Glomerular visceral epithelial cell (primary cell): ENCODE measurements at regions not wholly inside any gene's neighbourhood (a gene's known extent, or its start where the extent isn't known, plus 50 kb on each side); places are given as distances from the start of the nearest gene placed in this dataset.
"Not testable (repeated sequence)": the region's sequence is repeated elsewhere in the genome, so short reads cannot be mapped to it uniquely, and the experiment has no call there.

Experiments used
- DNase-seq: peaks from one replicate; pipeline ENCODE4 v3.0.0-alpha.2; 2016; ENCODE audit errors: extremely low spot score

- no peak for DNase-seq
Measured at GRCh38 chr6:15929685-15930084, 199.2 kb upstream of the MYLIP start.

GRCh38 chr6:15927531-15928225 lies 201.2 kb upstream of the MYLIP start:
- DNase-seq: no peak

GRCh38 chr6:15926256-15926655 lies 202.6 kb upstream of the MYLIP start:
- DNase-seq: no peak

- DNase-seq: no peak
Measured at GRCh38 chr6:15924893-15925292, 204.0 kb upstream of the MYLIP start.

GRCh38 chr6:15922510-15923250 lies 206.2 kb upstream of the MYLIP start:
- no peak for DNase-seq

GRCh38 chr6:15921243-15921642 lies 207.6 kb upstream of the MYLIP start:
- DNase-seq: no peak

- DNase-seq: no peak
Measured at GRCh38 chr6:15916581-15916980, 212.3 kb upstream of the MYLIP start.

DNA sequence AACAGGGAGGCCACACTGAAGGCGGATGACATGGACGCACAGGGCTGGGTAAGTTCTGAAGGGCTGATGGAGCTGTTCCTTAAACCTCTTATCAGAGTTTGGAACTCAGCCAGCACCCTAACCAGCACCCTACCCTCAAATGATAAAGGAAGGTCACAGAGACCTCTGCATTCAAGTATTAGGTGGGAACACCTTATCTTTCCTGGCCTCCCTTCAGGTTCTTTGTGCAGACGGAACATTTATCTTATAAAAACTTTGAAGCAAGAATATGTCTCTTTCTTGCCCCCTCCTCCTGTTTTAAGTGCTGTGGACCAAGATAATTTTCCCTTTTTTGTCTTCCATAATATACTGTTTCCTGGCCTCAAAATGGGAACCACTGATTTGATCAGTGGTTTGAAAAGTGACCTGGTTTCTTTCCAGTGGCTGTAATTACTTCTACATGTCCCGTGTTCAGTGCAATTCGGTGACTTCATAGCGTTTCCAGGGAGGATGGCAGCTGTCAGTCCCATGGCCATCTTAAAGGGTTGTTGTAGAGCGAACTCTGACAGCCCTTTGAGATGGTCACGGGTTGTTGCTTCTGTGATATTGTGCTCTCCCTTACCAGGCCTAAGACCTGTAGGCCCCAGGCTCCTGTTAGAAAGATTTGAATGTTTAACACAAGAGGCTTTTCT lies 213.2 kb upstream of the MYLIP start:
- no peak for DNase-seq

GRCh38 chr6:15914553-15914952 lies 214.3 kb upstream of the MYLIP start:
- no peak for DNase-seq

DNA sequence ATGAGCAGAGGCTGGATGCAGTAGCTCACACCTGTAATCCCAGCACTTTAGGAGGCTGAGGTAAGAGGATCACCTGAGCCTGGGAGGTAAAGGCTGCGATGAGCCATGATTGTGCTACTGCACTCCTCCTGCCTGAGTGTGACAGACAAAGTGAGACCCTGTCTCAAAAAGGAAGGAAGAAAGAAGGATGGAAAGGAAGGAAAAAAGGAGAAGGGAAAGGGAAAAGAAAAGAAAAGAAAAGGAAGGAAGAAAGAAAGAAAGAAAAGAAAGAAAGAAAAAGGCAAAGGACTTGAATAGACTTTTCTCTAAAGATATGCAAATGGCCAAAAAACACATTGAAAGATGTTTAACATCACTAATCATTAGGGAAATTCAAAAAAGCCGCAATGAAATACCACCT lies 215.3 kb upstream of the MYLIP start:
- no peak for DNase-seq

- no peak for DNase-seq
Measured at GRCh38 chr6:15912505-15913400, 216.1 kb upstream of the MYLIP start.

- DNase-seq: no peak
Measured at GRCh38 chr6:15911753-15912504, 217.0 kb upstream of the MYLIP start.

GRCh38 chr6:15909290-15910070 lies 219.4 kb upstream of the MYLIP start:
- DNase-seq: no peak

GRCh38 chr6:15908871-15909270 lies 220.0 kb upstream of the MYLIP start:
- no peak for DNase-seq

DNA sequence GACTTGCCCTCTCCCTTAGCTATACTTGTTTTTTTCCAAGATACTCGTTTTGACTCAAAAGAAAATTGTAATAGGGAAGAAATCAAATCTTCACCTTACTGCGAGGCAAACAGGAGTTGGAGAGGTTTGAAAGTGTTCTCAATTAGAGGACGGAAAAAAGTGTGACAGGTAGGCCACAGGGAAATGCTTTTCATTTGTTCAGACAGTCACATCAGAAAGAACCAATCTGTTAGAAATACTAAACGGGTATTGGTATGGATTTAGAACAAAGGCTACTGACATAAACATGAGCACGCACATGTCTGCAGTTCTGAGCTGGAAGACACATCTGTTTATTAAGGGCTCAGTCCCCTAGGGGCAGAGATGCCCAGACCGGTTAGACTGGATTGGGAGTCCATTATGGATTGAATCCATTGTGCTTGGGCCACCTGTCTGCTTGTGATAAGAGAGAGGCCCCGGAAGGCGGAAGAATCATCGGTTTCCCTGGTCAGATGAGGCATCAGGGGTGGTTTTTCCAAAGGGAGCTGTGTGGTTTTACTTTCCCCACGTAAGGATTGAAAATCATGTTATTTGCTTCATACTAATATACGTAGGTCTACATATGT lies 220.9 kb upstream of the MYLIP start:
- no peak for DNase-seq

- not testable (repeated sequence) for DNase-seq
Measured at GRCh38 chr6:15907220-15907913, 221.5 kb upstream of the MYLIP start.

DNA sequence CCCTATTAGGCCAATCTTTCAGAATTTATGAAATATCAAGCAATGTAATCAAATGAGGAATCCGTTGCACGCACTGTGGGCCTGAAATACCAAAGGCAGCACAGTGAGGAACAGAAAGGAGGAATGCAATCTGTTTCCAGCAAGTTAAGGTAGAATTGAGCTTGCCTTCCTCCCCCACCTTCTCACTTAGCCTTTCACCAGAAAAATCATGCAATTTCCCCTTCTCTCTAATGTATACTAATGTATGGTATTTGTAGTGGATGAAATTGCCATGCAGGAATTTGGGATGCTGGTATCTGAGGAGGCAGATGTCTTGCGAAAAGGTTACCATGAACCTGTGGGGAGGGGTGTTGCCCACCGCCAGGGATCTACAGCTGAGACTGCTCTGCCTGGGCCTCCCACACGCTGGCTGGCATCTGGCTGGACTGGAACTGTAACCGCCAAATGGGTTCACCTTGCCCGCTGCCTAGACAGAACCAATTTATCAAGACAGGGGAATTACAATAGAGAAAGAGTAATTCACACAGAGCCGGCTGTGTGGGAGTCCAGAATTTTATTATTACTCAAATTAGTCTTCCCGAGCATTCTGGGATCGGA lies 222.4 kb upstream of the MYLIP start:
- DNase-seq: no peak

- no peak for DNase-seq
Measured at GRCh38 chr6:15905488-15906419, 223.1 kb upstream of the MYLIP start.
